Neural progenitor cell (in vitro differentiated cells): ENCODE measurements at regions not wholly inside any gene's neighbourhood (a gene's known extent, or its start where the extent isn't known, plus 50 kb on each side); places are given as distances from the start of the nearest gene placed in this dataset.

ENCODE experiments used
- EZH2phosphoT487 ChIP-seq: fragments of 200-600 bp; sonication (generic); IDR thresholded peaks from 2 replicates; pipeline ENCODE4 v1.6.1; 2017; ENCODE audit warnings: antibody characterized with exemption
- TF ChIP-seq, protein P1 (sequence below): fragments of 200-600 bp; sonication (generic); IDR thresholded peaks from 2 replicates; pipeline ENCODE4 v1.5.1; 2017; ENCODE audit warnings: antibody characterized with exemption, mild to moderate bottlenecking

DNA sequence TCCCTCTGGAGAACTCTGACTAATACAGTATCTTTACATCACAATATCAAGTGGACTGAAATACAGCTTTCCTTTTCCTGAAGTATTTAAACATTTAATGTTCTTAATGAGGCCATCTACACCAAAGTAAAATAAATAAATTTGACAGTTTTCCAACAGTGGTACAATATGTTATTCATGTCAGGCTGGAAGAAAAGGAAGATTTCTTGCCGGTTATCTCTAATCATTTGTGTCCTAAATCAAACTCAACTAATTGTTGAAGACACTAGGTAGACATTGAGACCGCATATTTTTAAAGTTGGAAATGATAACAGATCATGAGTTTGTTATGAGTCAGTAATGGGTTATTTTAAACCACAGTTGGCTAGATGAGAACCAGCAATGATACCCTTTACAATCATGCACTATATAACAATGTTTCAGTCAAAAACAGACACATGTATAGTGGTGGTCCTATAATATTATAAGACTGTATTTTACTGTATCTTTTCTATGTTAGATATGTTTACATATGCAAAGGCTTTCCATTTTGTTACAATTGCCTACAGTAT lies 241.6 kb downstream of the LMBRD1 start:
- TF ChIP-seq, protein P1, sequence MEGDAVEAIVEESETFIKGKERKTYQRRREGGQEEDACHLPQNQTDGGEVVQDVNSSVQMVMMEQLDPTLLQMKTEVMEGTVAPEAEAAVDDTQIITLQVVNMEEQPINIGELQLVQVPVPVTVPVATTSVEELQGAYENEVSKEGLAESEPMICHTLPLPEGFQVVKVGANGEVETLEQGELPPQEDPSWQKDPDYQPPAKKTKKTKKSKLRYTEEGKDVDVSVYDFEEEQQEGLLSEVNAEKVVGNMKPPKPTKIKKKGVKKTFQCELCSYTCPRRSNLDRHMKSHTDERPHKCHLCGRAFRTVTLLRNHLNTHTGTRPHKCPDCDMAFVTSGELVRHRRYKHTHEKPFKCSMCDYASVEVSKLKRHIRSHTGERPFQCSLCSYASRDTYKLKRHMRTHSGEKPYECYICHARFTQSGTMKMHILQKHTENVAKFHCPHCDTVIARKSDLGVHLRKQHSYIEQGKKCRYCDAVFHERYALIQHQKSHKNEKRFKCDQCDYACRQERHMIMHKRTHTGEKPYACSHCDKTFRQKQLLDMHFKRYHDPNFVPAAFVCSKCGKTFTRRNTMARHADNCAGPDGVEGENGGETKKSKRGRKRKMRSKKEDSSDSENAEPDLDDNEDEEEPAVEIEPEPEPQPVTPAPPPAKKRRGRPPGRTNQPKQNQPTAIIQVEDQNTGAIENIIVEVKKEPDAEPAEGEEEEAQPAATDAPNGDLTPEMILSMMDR = no peak
- no peak for TF ChIP-seq EZH2phosphoT487
